Stimulated activated CD4-positive, alpha-beta T cell treated with anti-CD3 and anti-CD28 coated beads, Interleukin-4, amount 100 ng/mL, for 48 hours (primary cell): ENCODE measurements at regions not wholly inside any gene's neighbourhood (a gene's known extent, or its start where the extent isn't known, plus 50 kb on each side); places are given as distances from the start of the nearest gene placed in this dataset.
"Not testable (repeated sequence)": the region's sequence is repeated elsewhere in the genome, so short reads cannot be mapped to it uniquely, and the experiment has no call there.

Experiments used
- DNase-seq, 2 donors: peaks; one replicate each; pipeline ENCODE4 v3.0.0-alpha.2; 2020; ENCODE audit warnings: low read depth in 2 of 2

GRCh38 chr3:102682741-102683140 lies 247.9 kb downstream of the ZPLD1 start:
- no peak for DNase-seq

- no peak for DNase-seq
These were observed 252.0 kb downstream of the ZPLD1 start for GRCh38 chr3:102686792-102687191.

DNA sequence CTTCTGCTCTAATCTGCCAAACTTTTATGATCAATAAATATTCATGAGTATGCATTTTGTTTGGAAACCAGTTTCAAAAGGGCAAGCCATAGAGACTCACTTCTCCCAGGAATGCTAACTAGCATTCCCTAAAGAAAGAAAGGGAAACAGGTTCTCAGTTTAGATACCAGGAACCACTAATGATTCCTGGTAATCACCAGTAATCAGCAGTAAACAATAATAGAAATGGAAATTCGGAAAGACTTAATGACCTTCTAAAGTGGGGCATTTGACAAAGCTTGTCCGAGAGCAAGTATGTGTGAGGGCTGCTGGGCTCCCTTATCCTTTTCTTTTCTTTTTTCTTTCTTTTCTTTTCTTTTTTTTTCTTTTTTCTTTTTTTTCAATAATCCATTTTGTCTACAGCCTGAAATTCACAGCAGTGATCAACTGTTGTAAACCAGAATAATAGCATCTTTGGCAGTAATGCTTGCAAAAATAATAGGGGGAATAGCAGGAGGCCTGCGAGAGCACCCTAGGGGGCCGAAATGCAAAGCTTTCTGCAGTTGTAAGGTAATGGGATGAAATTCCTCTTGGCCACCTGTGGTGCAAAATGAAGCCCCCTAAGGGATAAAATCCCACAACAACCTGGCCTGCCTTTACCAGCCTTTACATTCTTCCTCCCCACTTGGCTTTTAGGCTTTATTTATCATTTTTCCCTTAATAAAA lies 253.2 kb downstream of the ZPLD1 start:
- DNase-seq: no peak

- DNase-seq: no peak
These were observed 253.7 kb downstream of the ZPLD1 start for GRCh38 chr3:102688556-102688930.

DNA sequence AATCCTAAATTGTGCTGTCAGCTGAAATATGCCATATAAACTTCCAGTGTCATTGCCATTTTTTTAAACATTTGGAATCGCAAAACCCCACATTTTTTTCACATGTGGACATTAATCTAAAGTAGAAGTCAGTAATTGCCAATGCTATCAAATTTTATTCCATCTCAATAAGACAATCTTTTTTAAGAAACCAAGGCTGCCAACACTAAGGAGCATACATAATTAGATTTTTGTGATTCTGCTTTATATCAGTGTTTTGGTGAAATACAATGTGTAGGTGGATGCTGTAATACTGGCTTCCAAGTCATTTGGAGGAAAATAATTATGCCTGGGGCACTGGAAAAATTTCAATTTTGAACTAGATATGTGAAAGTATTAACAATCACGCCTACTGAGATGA lies 256.7 kb downstream of the ZPLD1 start:
- no peak for DNase-seq

DNA sequence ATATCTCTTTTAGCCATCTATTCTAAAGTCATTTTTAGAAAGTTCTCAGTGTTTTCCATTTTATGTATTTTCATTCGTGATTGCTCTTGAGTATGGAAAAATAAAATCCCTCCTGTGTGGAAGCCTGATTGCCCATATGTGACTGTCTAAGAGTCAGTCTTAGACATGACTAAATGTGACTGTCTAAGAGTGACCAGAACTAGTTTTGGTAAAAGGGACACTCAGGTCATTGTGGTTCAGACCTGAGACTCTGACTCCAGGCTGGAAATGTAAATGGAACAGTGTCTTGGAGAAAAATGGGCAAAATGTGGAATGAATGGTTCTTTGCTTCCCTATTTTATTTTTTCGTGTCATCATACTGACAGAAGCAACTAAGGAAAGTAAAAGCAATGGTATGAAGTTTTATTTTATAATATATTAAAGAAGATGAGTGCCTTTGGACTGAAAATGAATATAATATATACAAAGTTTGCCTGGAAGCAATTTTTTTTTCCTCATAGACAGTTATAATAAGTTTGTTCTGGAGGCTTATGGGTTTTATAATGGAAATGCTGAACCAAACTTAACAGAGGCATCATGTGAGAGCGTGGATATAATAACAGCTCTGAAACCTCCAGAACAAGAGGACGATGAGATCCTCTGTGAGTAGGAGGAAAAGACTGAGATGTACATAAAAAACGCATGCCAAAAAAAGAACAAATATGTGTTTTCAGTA lies 264.4 kb downstream of the ZPLD1 start:
- DNase-seq: no peak

DNA sequence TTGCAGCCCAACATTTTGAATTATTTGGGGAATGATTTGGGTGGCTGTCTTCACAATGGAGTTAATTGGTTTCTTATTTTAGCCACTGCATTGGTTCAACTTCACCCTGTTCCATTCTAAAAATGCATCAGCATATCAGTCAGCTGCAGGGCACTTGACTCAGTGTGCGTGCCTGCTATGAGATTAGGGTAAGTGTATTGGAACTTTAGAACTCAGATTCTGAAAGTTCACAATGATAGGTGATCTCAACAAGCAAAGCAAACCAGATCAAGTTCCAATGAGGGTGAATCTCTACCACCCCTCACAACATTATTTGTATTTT lies 265.0 kb downstream of the ZPLD1 start:
- DNase-seq: no peak

GRCh38 chr3:102712896-102713295 lies 278.1 kb downstream of the ZPLD1 start:
- DNase-seq: no peak

DNA sequence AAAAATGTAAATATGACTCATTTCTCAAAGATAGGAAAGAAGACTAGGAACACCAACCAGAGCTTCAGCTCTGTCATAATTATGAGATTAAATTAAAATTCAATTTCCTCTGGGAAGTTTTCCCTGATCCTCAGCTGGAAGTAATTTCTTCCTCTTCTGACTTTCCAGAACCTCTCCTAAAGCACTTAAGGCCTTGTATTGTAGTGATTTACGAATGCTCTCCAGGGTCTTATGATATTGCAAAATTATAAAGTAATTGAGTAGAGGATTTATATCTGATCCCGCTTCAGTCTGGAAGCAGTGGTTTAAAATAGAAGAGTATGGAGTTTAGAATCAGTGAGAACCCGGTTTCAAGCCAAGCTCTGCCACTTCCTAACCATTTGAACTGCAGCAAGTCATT lies 279.8 kb downstream of the ZPLD1 start:
- no peak for DNase-seq

DNA sequence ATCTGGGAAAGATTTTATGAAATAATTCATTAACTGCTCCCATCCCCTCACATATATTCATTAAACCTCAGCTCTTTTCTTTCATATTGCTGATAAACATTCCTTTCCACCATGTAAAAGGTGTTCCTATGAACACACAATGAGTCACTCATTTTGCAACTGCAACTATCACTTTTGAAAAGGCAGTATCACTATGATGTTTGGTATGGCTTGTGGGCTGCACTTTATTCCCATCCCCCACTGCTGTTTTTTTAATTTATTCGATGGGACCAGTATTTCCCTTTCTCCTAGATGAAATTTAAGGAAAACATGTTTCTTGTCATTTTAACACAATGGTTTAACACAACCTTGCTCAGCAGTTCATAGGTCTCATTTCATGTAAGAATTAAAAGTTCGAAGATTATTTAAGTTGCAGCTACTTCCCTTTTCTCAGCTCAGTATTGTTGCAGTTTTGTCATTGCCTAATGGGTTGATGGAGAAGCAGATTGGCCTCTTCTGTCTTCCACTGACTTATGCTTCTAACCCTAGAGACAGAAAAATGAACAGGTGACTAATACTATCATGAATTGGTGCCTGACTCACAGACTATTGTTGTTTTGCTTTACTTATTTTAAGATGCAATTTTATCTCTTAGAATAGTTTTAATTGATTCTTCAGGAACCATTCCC lies 280.3 kb downstream of the ZPLD1 start:
- DNase-seq: no peak

- no peak for DNase-seq
These were observed 283.8 kb downstream of the ZPLD1 start for GRCh38 chr3:102718651-102719050.

DNA sequence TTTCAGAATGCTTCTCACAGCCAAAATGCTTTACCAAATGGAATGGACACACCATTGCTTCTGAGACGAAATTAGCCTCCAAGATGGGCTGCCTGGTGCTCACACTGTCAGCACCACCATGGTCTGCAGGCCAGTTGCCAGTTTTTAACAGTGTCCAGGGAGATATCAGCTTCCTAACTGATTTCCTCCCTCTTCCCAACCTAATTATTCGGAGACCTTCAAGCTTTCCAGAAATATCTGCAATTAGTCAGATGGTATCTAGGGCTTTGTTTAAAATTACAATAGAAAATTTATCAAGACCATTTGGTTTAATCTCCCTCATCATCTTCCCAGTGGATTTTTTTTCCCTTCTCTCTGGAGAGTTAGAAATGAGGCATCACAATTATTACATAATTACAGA lies 287.5 kb downstream of the ZPLD1 start:
- no peak for DNase-seq

GRCh38 chr3:102727340-102727739 lies 292.5 kb downstream of the ZPLD1 start:
- DNase-seq: no peak

- not testable (repeated sequence) for DNase-seq
These were observed 297.8 kb downstream of the ZPLD1 start for GRCh38 chr3:102732581-102732980.

- DNase-seq: no peak
These were observed 299.2 kb downstream of the ZPLD1 start for GRCh38 chr3:102733791-102734563.

GRCh38 chr3:102735311-102735710 lies 300.5 kb downstream of the ZPLD1 start:
- no peak for DNase-seq

DNA sequence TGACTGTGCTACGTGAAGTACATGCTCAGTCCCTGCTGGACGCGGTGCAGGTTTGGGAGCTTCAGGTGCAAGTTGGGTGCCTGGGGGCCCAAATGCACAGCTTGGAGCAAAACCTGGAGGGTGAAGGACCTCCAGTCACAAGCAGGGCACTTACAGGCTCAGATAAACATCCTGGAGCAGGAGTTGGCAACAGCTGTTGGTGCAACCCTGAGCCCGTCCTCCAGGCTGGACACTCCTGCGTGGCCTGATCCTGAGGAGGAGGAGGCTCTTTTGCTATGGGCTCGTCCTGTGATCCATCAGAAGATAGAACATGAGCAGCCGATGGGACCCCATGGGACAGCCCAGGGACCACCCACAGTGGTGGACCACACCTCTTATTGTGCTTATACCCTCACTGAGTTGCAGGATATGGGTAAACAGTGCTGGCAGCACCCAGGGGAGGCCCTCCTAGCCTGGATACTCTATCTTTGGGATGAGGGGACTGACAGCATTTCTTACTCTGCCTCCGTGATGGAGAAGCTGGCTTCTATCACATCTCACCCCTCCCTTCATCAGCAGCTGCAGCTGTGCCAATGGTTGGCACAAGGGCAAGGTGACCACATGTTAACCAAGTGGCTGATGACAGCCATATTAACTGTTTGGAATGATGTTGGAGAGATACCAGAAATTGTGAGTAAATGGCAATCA lies 301.6 kb downstream of the ZPLD1 start:
- DNase-seq: no peak

DNA sequence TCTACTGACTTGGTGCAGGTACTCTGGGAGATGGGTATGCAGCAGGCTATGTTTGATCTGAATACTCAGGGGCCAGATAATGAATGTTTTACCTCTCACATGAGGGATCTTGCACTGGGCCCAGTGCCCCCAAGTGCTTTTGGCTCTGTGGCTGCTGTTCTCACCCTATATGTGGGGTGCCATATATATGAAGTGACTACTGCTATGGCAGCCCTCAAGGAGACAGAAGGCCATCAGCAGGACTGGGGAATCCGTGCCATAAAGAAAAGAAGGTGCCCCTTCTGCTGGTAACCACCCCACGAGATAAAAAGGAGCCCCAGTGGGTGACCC lies 302.1 kb downstream of the ZPLD1 start:
- DNase-seq: no peak

DNA sequence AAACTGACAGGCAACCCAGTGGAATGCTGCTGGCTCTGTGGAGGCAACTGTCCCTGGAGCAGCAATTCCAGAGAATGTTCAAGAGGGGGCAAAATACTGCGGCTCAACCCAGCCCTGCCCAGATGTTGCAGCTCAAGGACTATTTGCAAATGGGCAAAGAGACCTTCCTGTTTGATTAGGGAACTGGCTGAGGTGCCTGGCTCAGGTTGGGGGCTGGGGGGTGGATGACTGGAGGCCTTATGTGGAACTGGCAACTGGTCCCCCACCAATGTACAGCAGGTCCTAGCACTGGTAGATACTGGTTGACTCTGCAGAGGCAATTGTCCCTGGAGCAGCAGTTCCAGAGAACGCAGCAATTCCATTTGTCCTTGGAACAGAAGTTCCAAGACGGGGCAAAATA lies 302.5 kb downstream of the ZPLD1 start:
- DNase-seq: no peak

DNA sequence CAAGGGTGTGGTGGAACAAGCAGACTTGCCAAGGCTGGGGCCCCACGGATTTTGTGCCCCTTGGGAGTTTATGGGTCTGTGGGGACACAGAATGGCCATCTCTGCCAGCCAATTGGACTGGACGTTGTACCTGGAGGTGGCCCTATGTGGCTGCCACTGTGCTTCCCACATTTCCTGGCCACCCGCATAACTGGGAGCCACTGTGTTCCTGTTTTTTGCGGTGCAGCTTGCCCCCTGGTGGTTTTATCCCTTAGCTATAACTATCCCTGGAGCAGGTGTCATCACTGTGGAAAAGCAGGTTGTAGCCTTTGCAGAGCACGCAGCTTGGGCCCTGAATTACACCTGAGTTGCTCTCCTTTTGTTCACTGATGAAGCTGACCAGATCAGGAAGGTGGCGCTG lies 306.3 kb downstream of the ZPLD1 start:
- DNase-seq: no peak

DNA sequence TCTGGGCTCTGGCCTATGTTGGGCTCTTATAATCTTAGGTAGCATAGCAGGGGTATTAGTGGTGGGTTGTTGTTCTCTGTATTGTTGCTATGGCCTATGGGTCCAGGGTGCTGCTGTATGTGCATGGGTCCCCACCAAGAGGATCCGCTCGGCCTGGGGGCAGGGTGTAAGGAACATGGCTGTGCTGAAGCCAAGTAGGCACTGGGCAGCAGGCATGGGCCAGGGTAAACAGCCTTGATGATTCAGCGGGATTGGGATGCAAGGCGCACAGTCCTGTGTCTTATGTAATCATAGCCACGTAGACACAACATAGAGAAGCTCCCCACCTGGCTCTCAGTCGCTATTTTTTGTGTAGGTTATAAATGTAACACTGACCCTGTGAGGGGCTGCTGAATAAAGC lies 306.9 kb downstream of the ZPLD1 start:
- no peak for DNase-seq

GRCh38 chr3:102745881-102746280 lies 311.1 kb downstream of the ZPLD1 start:
- no peak for DNase-seq
